Astrocyte (in vitro differentiated cells and primary cell): ENCODE measurements at regions not wholly inside any gene's neighbourhood (a gene's known extent, or its start where the extent isn't known, plus 50 kb on each side); places are given as distances from the start of the nearest gene placed in this dataset.

Experiments
- DNase-seq: peaks from one replicate; pipeline ENCODE4 v3.0.0-alpha.2; 2010; ENCODE audit warnings: low read depth
- FAIRE-seq: peaks from 2 replicates; lab custom pipeline; 2011; peaks lifted over from hg19 to GRCh38; lab: Jason Lieb, UNC
- H2AFZ ChIP-seq: 2 replicates; pipeline ENCODE4 v1.6.0; 2012; ENCODE audit warnings: low read depth, low read length, inconsistent platforms
- H3K27ac ChIP-seq: 2 replicates; pipeline ENCODE4 v1.5.1; 2011; ENCODE audit warnings: low read depth, low read length, inconsistent platforms
- H3K27me3 ChIP-seq: 2 replicates; pipeline ENCODE4 v1.6.0; 2011; ENCODE audit warnings: low read length, inconsistent platforms; ENCODE audit not compliant: insufficient read depth
- H3K36me3 ChIP-seq: 2 replicates; pipeline ENCODE4 v1.5.1; 2011; ENCODE audit warnings: low read length, inconsistent platforms; ENCODE audit not compliant: insufficient read depth
- H3K4me1 ChIP-seq: 2 replicates; pipeline ENCODE4 v1.5.1; 2011; ENCODE audit warnings: low read length, inconsistent platforms; ENCODE audit not compliant: insufficient read depth
- H3K4me2 ChIP-seq: 2 replicates; pipeline ENCODE4 v1.6.0; 2012; ENCODE audit warnings: low read length, inconsistent platforms
- H3K4me3 ChIP-seq: 2 replicates; pipeline ENCODE4 v1.5.1; 2011; ENCODE audit warnings: low read depth, mild to moderate bottlenecking, low read length, inconsistent platforms; ENCODE audit not compliant: insufficient read depth
- H3K79me2 ChIP-seq: 2 replicates; pipeline ENCODE4 v1.6.0; 2012; ENCODE audit warnings: mild to moderate bottlenecking, low read length, inconsistent platforms; ENCODE audit not compliant: insufficient read depth
- H3K9ac ChIP-seq: 2 replicates; pipeline ENCODE4 v1.6.0; 2012; ENCODE audit warnings: mild to moderate bottlenecking, low read length, inconsistent platforms
- H3K9me3 ChIP-seq: 2 replicates; pipeline ENCODE4 v1.5.1; 2012; ENCODE audit warnings: low read depth, mild to moderate bottlenecking, low read length, inconsistent platforms; ENCODE audit not compliant: insufficient read depth
- H4K20me1 ChIP-seq: 2 replicates; pipeline ENCODE4 v1.6.0; 2012; ENCODE audit warnings: low read length, inconsistent platforms; ENCODE audit not compliant: insufficient read depth
- H3K27ac Mint-ChIP-seq: one replicate; pipeline ENCODE4 v1.8.0; 2021; ENCODE audit warnings: mild to moderate bottlenecking, mixed read lengths; ENCODE audit not compliant: unreplicated experiment
- H3K27me3 Mint-ChIP-seq: one replicate; pipeline ENCODE4 v1.8.0; 2021; ENCODE audit warnings: low read depth, mixed read lengths; ENCODE audit not compliant: unreplicated experiment
- H3K36me3 Mint-ChIP-seq: one replicate; pipeline ENCODE4 v1.8.0; 2021; ENCODE audit warnings: low read depth, mixed read lengths; ENCODE audit not compliant: unreplicated experiment
- H3K4me1 Mint-ChIP-seq: one replicate; pipeline ENCODE4 v1.8.0; 2021; ENCODE audit warnings: low read depth, mixed read lengths; ENCODE audit not compliant: unreplicated experiment
- H3K4me3 Mint-ChIP-seq: one replicate; pipeline ENCODE4 v1.8.0; 2021; ENCODE audit warnings: mild to moderate bottlenecking, moderate library complexity, mixed read lengths; ENCODE audit not compliant: unreplicated experiment
- H3K9me3 Mint-ChIP-seq: one replicate; pipeline ENCODE4 v1.8.0; 2021; ENCODE audit warnings: mild to moderate bottlenecking, mixed read lengths; ENCODE audit not compliant: unreplicated experiment
- EZH2 ChIP-seq: IDR thresholded peaks from 2 replicates; pipeline ENCODE4 v1.6.1; 2012; ENCODE audit warnings: mild to moderate bottlenecking, low read length, inconsistent platforms; ENCODE audit not compliant: insufficient read depth
- TF ChIP-seq, protein P1 (sequence below): IDR thresholded peaks from 2 replicates; pipeline ENCODE4 v1.5.1; 2011; ENCODE audit warnings: low read depth, mild to moderate bottlenecking, inconsistent platforms, low read length, moderate library complexity; ENCODE audit not compliant: insufficient read depth

DNA sequence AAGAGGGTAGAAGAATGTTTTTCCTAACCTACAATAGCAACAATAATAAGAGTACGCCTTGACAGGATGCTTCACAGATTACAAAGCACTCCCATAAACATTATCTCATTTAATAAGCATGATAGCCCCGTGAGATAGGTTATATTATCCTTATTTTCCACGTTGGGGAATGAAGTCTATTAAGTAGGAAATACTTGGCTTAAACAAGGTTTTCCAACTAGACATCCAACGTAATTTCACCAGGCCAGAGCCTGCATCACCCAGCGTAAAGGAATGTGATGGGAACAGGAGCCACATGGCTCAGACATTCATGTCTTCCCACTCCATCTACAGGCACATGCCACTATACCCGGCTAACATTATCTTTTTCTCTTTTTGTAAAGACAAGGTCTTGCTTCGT is 223.4 kb upstream of the AMIGO2 start:
- TF ChIP-seq EZH2: no peak
- TF ChIP-seq, protein P1, sequence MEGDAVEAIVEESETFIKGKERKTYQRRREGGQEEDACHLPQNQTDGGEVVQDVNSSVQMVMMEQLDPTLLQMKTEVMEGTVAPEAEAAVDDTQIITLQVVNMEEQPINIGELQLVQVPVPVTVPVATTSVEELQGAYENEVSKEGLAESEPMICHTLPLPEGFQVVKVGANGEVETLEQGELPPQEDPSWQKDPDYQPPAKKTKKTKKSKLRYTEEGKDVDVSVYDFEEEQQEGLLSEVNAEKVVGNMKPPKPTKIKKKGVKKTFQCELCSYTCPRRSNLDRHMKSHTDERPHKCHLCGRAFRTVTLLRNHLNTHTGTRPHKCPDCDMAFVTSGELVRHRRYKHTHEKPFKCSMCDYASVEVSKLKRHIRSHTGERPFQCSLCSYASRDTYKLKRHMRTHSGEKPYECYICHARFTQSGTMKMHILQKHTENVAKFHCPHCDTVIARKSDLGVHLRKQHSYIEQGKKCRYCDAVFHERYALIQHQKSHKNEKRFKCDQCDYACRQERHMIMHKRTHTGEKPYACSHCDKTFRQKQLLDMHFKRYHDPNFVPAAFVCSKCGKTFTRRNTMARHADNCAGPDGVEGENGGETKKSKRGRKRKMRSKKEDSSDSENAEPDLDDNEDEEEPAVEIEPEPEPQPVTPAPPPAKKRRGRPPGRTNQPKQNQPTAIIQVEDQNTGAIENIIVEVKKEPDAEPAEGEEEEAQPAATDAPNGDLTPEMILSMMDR: no peak
- H3K4me3 ChIP-seq: no peak overlapping the region
- no peaks in the 10 kb centered on the region for H3K9me3 ChIP-seq
- Mint-ChIP-seq H3K9me3 (peaks cover 5% of the 10 kb centered on the region), H3K27ac (no peak overlapping the region), H3K36me3 (no peaks in the 10 kb centered on the region), H3K27me3 (no peaks in the 10 kb centered on the region), H3K4me1 (peaks cover 21% of the 10 kb centered on the region), H3K4me3 (no peak overlapping the region)
- peak overlapping the region; percentile 26 for H3K4me2 ChIP-seq
- peaks cover 27% of the 10 kb centered on the region for H3K4me1 ChIP-seq
- no peaks in the 10 kb centered on the region for H3K36me3 ChIP-seq
- H3K27ac ChIP-seq: peak overlapping the region; percentile 97
- H4K20me1 ChIP-seq: no peaks in the 10 kb centered on the region
- H3K9ac ChIP-seq: peak overlapping the region; percentile 81
- peak overlapping the region; percentile 2 for H2AFZ ChIP-seq
- no peaks in the 10 kb centered on the region for H3K27me3 ChIP-seq
- DNase-seq (peak; percentile 78), FAIRE-seq (no peak)
- no peaks in the 10 kb centered on the region for H3K79me2 ChIP-seq

DNA sequence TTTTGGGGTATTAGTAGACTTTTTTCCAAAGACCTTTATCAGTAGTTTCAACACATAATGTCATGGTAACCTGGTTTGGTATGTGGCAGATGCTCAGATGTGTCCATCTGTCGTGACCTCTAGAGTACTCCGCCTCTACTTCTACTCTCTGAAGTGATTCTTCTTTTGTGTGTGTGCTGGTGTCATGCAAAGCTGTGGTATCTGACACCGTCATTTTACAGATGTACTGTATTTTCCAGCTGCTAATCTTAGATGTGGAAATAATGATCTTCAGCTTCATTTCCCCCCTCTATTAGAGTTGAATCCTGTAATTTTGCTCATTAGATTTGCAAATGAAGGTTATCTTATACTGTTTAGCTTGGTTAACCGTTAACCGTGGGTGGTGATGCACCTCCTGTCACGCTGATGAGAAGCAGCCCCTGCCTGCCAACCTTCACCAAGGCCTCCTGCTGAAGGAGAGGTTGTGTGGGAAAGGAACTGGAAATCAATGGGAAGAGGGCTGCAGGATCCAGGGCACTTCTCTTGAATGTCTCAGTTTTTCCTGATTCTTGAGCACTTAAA is 222.4 kb upstream of the AMIGO2 start:
- peaks cover 23% of the 10 kb centered on the region for H3K4me1 ChIP-seq
- H3K36me3 Mint-ChIP-seq: no peaks in the 10 kb centered on the region
- H3K27ac Mint-ChIP-seq: no peak overlapping the region
- H3K9me3 Mint-ChIP-seq: peaks cover 2% of the 10 kb centered on the region
- H3K4me3 Mint-ChIP-seq: no peak overlapping the region
- H4K20me1 ChIP-seq: no peaks in the 10 kb centered on the region
- TF ChIP-seq EZH2: no peak
- TF ChIP-seq, protein P1: no peak
- H2AFZ ChIP-seq: no peak overlapping the region
- no peaks in the 10 kb centered on the region for H3K27me3 Mint-ChIP-seq
- H3K36me3 ChIP-seq: no peaks in the 10 kb centered on the region
- H3K27ac ChIP-seq: peak overlapping the region; percentile 97
- no peaks in the 10 kb centered on the region for H3K9me3 ChIP-seq
- H3K27me3 ChIP-seq: no peaks in the 10 kb centered on the region
- no peak for DNase-seq
- H3K4me1 Mint-ChIP-seq: peaks cover 18% of the 10 kb centered on the region
- no peak overlapping the region for H3K4me3 ChIP-seq
- no peaks in the 10 kb centered on the region for H3K79me2 ChIP-seq
- H3K4me2 ChIP-seq: peak overlapping the region; percentile 26
- no peak for FAIRE-seq
- peak overlapping the region; percentile 81 for H3K9ac ChIP-seq

DNA sequence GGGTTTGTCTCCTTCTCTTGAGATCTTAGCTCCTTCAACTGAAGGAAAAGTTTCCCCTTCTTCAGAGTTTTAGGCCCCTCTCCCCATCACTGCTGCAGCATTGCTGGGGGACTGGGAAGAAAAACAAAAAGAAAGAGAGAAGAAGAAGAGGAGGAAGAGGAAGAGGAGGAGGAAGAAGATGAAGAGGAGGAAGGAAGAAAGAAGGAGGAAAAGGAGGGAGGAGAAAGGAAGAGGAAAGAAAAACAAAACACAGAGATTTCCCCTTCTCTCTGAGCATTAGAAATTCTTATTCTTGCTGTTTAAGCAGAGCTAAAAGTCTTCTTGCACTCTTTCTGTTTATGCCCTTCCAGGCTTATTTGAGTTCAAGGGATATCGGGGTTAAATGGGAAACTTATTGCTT is 219.8 kb upstream of the AMIGO2 start:
- FAIRE-seq: no peak
- no peaks in the 10 kb centered on the region for H3K9me3 ChIP-seq

More for the DNA sequence above, 219.8 kb upstream of the AMIGO2 start:
- no peak overlapping the region for H3K4me3 ChIP-seq
- no peaks in the 10 kb centered on the region for H3K36me3 ChIP-seq
- no peak for DNase-seq
- no peak for TF ChIP-seq EZH2
- TF ChIP-seq, protein P1: no peak
- peaks cover 16% of the 10 kb centered on the region for H3K4me1 Mint-ChIP-seq
- H3K27ac ChIP-seq: no peak overlapping the region
- no peaks in the 10 kb centered on the region for H3K79me2 ChIP-seq
- H4K20me1 ChIP-seq: no peaks in the 10 kb centered on the region
- H3K9ac ChIP-seq: no peak overlapping the region
- no peaks in the 10 kb centered on the region for H3K27me3 Mint-ChIP-seq
- peaks cover 21% of the 10 kb centered on the region for H3K4me1 ChIP-seq
- H2AFZ ChIP-seq: no peak overlapping the region
- H3K27me3 ChIP-seq: no peaks in the 10 kb centered on the region
- peaks cover 2% of the 10 kb centered on the region for H3K9me3 Mint-ChIP-seq
- no peaks in the 10 kb centered on the region for H3K36me3 Mint-ChIP-seq
- no peak overlapping the region for H3K4me3 Mint-ChIP-seq
- H3K4me2 ChIP-seq: no peak overlapping the region
- H3K27ac Mint-ChIP-seq: no peak overlapping the region
